Stimulated activated CD8-positive, alpha-beta memory T cell treated with anti-CD3 and anti-CD28 coated beads, Interleukin-4, amount 100 ng/mL, for 48 hours (primary cell): ENCODE measurements at regions not wholly inside any gene's neighbourhood (a gene's known extent, or its start where the extent isn't known, plus 50 kb on each side); places are given as distances from the start of the nearest gene placed in this dataset.

Experiments used
- DNase-seq: peaks from one replicate; pipeline ENCODE4 v3.0.0-alpha.2; 2020

DNA sequence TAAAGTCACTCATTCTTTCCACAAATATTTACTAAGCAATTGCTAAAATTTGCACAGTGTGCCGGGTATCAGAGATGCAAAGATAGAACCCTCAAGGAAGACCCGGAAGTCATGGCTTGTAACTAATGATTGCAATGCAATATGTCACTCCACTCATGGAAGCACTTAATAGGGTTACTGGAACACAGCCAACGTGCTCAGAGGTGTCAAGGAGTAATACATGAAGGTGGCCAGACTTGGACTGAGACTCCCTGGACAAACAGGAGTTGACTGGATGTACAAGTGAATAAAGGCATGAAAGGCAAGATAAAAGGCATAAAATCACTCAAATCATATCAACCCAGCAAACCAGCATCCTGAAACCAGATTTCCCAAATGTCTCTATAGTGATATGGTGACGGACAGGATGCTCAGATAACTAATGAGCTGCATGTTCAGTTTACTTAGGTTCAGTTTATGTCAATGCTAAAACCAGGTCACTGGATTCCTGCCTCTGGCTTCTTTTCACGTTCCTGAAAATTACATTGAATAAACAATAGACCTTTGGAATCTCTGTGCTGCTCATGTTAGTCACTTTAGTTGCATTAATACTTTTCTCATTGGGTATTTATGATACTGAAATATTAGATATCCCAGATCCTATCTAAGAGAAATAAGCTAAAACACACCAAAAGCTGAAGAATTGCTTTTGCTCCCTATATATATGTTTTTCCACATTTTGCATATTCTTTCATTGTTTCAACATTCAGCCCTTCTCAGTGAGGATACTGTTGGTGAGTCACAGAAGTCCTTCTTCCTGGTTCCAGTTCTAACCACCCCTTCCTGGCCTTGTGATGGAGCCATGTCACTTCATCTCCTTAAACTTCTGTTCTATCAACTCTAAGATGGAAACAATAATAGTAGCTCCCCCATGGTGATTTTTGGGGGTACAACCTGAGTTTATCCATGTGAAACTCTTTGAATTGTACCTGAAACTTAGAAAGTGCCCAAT lies 688.9 kb upstream of the ID2 start:
- no peak for DNase-seq

DNA sequence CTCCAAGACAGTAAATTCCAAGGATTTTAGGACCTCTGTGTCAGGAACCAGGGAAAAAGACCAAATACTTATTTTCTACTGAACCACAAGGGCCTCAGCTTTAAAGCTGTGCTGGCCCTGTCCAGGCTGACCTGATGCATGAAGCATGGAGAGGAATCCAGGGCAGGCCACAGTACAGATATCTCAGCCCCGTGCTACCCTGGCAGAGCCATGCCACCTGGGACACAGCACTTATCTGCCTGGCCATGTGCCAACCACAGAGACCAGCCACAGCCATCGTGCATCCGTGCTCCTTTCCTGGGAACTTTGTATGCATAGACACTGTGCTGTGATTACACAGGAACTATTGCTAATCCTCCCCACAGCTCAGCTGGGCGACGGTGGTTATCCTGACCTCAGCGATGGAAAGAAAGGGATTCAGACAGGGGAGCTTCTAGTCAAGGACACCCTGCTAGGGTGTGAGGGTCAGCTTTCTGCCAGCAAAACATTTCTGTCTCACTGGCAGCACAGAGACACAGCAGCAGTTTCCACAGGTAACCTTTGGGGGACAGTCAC lies 687.4 kb upstream of the ID2 start:
- DNase-seq: no peak

- DNase-seq: no peak
Measured at GRCh38 chr2:7997279-7997678, 684.6 kb upstream of the ID2 start.

DNA sequence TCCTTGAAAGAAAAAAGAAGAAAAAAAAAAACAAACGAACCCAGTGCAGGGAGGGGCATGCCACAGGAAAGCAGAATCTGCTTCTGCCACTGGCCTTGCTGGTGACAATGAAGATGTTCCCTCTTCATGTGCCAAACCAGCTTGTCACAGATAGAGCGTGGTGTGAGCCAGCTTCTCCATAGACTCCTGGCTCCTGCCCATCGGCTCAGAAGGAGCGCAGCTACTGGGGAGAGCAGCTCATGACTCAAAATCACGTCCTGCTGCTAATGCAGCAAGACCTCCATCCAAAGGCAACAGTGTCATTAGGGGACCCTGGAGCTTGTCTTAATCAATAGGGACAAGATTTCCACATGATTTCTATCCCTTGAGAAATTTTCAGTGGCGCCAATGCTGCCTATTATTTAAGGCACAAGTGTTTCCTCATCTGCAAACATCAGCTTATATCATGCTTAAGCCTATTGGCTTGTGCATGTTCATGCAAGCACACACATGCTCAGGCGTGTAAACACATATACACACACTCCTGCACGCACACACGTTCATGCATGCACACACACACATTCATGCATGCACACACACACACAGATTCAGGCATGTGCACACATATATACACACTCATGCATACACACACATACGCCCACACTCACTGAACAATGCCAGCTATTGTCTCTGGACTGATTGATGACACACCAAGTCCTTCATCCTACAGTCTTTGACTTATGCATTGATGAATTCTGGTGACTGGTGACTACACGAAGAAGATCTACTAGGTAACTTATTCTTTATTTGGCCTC lies 682.0 kb upstream of the ID2 start:
- no peak for DNase-seq

- no peak for DNase-seq
Measured at GRCh38 chr2:8000870-8001269, 681.0 kb upstream of the ID2 start.

- DNase-seq: no peak
Measured at GRCh38 chr2:8002765-8003393, 679.0 kb upstream of the ID2 start.

DNA sequence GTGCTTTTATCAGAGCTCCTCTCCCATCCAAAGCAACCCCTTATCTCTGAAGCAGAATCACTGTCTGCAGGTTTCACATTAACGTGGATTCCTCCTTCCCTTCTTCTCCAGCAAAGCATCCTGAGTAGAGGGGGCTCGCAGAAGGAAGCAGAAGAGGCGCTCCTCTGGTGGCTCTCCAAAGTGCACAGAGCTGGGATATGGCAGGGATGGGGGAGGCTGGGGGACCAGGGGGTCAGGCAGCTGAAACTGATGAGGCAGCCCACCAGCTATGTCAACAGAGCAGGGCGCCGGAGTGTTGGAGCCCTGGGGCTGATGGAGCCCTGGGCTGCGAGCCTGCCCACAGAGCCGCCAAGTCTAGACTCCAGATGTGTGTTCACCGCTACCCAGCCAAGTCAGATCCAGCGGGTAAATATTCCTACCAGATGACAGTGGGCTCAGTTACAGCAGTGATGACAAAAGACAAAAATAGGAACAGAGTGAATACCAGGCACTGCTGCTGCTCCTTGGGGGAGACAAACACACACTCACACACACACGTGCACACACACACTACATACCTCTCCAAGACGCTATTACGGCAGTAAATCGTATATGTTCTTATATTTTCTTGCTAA lies 678.3 kb upstream of the ID2 start:
- no peak for DNase-seq

DNA sequence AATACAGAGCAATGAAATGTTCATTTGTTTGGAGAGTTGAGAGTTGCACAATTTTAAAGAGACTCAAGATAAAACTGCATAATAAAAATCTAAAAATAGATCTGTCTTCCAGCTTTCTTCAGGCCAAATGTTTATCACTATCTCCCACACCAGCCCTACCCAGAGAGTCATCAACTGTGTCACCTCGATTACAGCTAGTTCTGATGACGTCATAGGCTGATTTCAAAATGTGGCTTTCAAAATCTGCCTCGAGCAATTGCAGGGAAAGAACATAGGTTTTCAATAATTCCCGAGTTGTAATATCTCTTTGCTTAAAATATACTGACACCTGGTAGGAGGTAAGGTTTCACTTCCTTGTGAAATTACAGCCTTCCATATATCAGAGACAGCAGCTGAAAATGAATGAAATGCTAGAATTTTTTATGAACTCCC lies 677.6 kb upstream of the ID2 start:
- no peak for DNase-seq

DNA sequence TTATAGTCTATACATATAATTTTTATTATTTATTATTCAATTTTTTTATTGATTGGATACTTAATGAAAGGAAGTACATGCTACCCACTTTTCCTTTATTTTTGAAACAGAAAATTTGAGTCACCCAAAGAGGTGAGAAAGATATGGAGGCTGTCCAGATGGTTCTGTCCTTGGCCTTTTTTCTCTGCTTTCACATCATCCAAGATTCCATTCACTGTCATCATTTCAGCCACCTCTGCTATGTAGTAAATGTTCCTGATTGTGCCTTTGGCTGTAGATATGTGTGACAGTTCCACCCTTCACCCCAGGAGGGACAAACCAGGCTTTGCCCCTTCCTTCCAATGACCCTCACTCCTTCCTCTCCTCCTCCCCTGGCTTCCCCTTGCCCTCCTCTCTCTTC lies 675.7 kb upstream of the ID2 start:
- DNase-seq: no peak

GRCh38 chr2:8006626-8007025 lies 675.2 kb upstream of the ID2 start:
- DNase-seq: no peak

GRCh38 chr2:8009010-8009597 lies 672.8 kb upstream of the ID2 start:
- no peak for DNase-seq

DNA sequence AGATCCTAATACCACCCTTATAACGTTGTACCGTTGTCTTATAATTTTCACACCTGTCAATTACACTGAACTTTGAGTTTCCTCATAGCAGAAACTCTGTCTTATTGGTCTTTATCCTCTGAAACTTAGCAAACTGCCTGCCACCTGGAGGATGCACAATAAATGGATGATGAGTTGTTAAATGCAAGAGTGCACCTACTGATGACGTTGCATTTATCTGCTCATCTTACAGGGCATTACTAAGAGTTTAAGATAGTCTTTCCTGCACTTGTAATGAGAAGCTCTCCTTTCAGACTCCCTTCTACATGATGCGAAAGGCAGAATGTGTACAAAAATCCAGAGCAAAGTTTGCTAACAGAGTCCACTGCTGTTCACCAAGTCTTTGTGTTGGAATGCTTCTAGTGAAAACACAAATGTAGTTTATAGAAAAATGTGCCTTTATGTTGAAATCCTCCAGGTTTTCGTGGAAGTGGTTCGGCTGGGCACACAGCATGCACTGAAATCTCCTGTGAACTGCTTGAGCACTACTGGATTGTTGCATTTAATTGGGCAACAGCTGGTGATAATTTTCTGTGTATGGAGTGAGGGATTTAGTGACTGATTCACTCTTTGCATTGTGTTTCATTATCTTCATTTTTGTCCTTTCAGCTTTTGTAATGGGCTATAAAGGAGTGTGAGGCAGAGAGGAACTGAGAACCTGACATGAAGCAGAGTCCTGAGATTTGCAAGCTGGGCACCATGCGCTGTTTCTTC lies 665.8 kb upstream of the ID2 start:
- DNase-seq: no peak

DNA sequence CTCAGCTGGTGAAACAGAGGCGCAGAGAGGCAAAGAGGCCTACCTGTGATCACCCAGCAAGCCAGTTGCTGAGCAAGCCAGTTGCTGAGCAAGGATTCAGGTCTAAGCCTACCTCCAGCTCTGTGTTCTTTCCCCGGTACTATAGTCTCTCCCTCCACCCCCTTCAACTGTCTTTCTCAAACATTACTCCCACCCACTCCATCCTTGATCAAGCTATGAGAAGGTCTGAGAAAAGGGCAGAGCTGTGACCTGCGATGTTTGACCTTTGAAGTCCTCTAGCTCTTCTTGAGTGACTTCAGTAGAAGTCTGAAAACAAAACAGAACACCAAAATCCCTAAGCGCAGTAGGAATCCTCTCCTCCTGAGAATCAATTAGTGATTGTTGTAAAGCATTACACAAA lies 665.2 kb upstream of the ID2 start:
- DNase-seq: no peak

- no peak for DNase-seq
Measured at GRCh38 chr2:8018956-8019355, 662.9 kb upstream of the ID2 start.

GRCh38 chr2:8019934-8020333 lies 661.9 kb upstream of the ID2 start:
- DNase-seq: no peak

- DNase-seq: no peak
Measured at GRCh38 chr2:8021921-8022320, 659.9 kb upstream of the ID2 start.

DNA sequence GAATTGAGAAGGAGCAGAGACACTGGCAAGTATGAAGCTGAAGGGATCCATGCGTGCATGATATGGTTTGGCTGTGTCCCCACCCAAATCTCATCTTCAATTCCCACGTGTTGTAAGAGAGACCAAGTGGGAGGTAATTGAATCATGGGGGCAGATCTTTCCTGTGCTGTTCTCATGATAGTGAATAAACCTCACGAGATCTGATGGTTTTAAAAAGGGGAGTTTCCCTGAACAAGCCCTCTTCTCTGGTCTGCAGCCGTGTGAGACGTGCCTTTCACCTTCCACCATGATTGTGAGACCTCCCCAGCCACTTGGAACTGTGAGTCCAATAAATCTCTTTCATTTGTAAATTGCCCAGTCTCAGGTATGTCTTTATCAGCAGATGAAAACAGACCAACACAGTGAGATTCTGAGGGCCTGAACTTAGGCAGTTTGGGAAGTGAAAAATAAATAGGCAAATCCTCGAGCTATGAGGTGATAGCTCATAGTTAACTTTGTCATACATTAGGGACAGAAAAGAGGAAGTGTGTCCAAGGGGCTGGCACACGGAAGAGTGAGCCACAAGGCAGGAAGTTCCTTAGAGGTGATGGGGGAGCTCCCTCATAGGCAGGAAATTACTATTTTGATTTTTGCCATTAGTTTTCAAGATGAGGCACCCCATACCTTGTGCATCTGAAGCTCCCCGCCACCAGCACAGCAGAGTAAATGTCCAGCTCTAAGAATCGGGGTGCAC lies 658.8 kb upstream of the ID2 start:
- DNase-seq: no peak

DNA sequence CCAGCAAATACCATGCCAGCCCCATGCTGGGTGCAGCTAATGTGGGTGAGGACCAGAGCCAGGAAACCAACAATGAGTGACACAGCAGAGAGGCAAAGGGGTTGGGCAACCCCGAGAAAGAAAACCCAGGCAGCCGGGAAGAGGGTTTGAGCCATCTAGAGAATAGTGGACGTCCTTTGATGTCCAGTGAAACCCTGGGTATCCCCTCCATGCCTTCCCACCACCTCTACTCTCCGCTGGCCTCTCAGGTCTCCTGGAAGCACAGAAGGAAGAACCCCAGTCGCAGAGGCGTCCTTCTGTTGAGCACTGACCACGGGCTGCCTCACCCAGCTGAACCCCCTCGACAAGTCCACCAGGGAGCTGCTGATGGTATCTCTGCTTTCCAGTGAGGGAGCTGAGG lies 657.4 kb upstream of the ID2 start:
- DNase-seq: no peak

DNA sequence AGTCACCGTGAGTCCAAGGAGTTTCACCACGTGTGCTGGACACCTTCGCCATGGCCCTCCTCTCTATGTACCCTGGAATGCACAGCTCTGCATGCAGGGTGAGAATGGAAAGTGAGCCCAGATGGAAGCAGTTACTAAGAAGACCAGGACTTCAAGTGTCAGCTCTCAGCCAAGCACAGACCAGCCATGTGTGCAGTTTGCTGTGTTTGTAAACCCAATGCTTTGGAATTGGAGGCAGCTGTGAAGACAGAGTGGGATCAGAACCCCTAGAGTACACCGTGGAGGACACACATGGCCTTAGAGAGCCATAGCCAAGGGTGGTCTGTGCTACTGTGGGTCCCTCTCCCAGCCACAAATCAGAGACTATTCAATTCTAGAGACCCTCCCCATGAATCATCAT lies 655.5 kb upstream of the ID2 start:
- no peak for DNase-seq

DNA sequence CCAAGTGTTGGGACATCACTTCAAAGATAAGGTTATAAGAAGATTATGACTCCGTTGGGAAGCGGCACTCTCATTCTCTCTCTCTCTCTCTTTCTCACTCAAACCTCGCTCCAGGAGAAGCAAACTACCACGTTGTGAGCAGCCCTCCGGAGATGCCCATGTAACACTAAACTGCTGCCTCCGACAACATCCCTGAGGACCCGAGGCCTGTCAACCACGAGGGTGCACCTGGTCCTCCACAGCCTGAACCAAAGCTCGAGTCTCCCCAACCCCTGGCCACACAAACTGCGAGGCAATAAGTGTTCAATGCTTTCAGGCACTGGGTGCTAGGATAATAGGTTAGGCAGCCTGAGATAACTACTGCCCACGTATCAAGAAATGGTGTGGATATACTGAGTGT lies 654.5 kb upstream of the ID2 start:
- no peak for DNase-seq

DNA sequence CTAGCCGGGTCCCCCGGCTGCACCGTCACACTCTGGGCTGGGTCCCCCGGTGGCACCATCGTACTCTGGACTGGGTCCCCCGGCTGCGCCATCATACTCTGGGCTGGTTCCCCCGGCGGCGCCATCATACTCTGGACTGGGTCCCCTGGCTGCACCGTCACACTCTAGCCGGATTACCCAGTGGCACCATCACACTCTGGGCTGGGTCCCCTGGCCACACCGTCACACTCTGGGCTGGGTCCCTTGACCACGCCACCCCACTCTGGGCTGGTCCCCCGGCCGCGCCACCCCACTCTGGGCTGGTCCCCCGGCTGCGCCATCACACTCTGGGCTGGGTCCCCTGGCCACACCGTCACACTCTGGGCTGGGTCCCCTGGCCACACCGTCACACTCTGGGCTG lies 653.8 kb upstream of the ID2 start:
- DNase-seq: no peak
